GM21528 (cell line): ENCODE measurements at regions not wholly inside any gene's neighbourhood (a gene's known extent, or its start where the extent isn't known, plus 50 kb on each side); places are given as distances from the start of the nearest gene placed in this dataset.
A peak's percentile ranks its signal among the peaks of the same experiment; 100 is the strongest.
"Not testable (repeated sequence)": the region's sequence is repeated elsewhere in the genome, so short reads cannot be mapped to it uniquely, and the experiment has no call there.

ENCODE experiments used
- ATAC-seq: cut with Tn5 transposase; IDR thresholded peaks from one replicate; pipeline ENCODE4 v1.9.1; 2021; ENCODE audit warnings: mild to moderate bottlenecking, moderate library complexity; ENCODE audit not compliant: unreplicated experiment, low FRiP score

- ATAC-seq, result peak; percentile 92
These were observed 1551.1 kb downstream of the EFNB2 start for GRCh38 chr13:104984296-104984818.

- ATAC-seq, result no peak
These were observed 1551.9 kb downstream of the EFNB2 start for GRCh38 chr13:104983601-104984000.

GRCh38 chr13:104980586-104980985 lies 1554.9 kb downstream of the EFNB2 start:
- no peak for ATAC-seq

- ATAC-seq, result no peak
These were observed 1556.0 kb downstream of the EFNB2 start for GRCh38 chr13:104979281-104980030.

- no peak for ATAC-seq
These were observed 1558.5 kb downstream of the EFNB2 start for GRCh38 chr13:104976986-104977385.

- ATAC-seq, result peak; percentile 59
These were observed 1560.2 kb downstream of the EFNB2 start for GRCh38 chr13:104975272-104975671.

- ATAC-seq, result no peak
These were observed 1566.6 kb downstream of the EFNB2 start for GRCh38 chr13:104968876-104969275.

GRCh38 chr13:104967836-104968630 lies 1567.4 kb downstream of the EFNB2 start:
- no peak for ATAC-seq

- ATAC-seq, result no peak
These were observed 1568.1 kb downstream of the EFNB2 start for GRCh38 chr13:104967376-104967775.

- no peak for ATAC-seq
These were observed 1573.1 kb downstream of the EFNB2 start for GRCh38 chr13:104962411-104962810.

- ATAC-seq, result no peak
These were observed 1574.2 kb downstream of the EFNB2 start for GRCh38 chr13:104961246-104961645.

- no peak for ATAC-seq
These were observed 1581.3 kb downstream of the EFNB2 start for GRCh38 chr13:104954210-104954609.

- no peak for ATAC-seq
These were observed 1581.9 kb downstream of the EFNB2 start for GRCh38 chr13:104953588-104953987.

GRCh38 chr13:104949840-104950740 lies 1585.4 kb downstream of the EFNB2 start:
- no peak for ATAC-seq

- ATAC-seq, result no peak
These were observed 1591.3 kb downstream of the EFNB2 start for GRCh38 chr13:104944176-104944575.

- no peak for ATAC-seq
These were observed 1592.1 kb downstream of the EFNB2 start for GRCh38 chr13:104943331-104943730.

GRCh38 chr13:104937881-104938280 lies 1597.6 kb downstream of the EFNB2 start:
- no peak for ATAC-seq

GRCh38 chr13:104936304-104936703 lies 1599.2 kb downstream of the EFNB2 start:
- no peak for ATAC-seq

- not testable (repeated sequence) for ATAC-seq
These were observed 1614.9 kb downstream of the EFNB2 start for GRCh38 chr13:104920513-104920912.

- no peak for ATAC-seq
These were observed 1615.4 kb downstream of the EFNB2 start for GRCh38 chr13:104920091-104920490.
